Right ventricle myocardium inferior (tissue), 1 donor: ENCODE measurements at regions not wholly inside any gene's neighbourhood (a gene's known extent, or its start where the extent isn't known, plus 50 kb on each side); places are given as distances from the start of the nearest gene placed in this dataset.
"Not testable (repeated sequence)": the region's sequence is repeated elsewhere in the genome, so short reads cannot be mapped to it uniquely, and the experiment has no call there.

Experiments used
- ATAC-seq: fragments of 200-7000 bp; cut with Tn5 transposase; one replicate; pipeline ENCODE4 v1.9.1; 2020; ENCODE audit warnings: mild to moderate bottlenecking, moderate library complexity
- DNase-seq: peaks from one replicate; pipeline ENCODE4 v3.0.0; 2021; ENCODE audit errors: missing footprints
- intact Hi-C: fragments of 100-400 bp; cut with DNase I; formaldehyde crosslinking; loops from one replicate; pipeline ENCODE4 v1.11.0; 2022
- donor health status: DM: no; HTN: yes; CAD: no; lungs with severe emphysema.

- ATAC-seq (no peak), DNase-seq (no peak)
- intact Hi-C loops: no loop called here
Observed at GRCh38 chr6:112401083-112401482, 54.0 kb downstream of the RFPL4B start.

- intact Hi-C loops: no loop called here
- DNase-seq: no peak
- ATAC-seq: no peak
Observed at GRCh38 chr6:112407101-112407590, 60.0 kb downstream of the RFPL4B start.

DNA sequence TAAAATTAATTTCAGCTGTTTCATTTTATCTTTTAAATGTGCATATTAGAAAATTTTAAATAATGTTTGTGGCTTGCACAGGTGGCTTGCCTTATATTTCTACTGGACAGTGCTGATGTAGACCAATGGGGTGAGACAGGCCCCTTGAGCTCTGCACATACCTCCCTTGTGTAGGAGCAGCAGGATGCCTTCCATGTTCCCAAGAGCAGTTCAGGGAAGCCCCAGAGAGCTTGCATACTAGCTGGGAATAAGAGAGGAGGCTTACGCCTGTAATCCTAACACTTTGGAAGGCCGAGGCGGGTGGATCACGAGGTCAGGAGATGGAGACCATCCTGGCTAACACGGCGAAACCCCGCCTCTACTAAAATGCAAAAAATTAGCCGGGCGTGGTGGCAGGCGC, 61.4 kb downstream of the RFPL4B start:
- DNase-seq: no peak
- intact Hi-C loops: no loop called here
- no peak for ATAC-seq

DNA sequence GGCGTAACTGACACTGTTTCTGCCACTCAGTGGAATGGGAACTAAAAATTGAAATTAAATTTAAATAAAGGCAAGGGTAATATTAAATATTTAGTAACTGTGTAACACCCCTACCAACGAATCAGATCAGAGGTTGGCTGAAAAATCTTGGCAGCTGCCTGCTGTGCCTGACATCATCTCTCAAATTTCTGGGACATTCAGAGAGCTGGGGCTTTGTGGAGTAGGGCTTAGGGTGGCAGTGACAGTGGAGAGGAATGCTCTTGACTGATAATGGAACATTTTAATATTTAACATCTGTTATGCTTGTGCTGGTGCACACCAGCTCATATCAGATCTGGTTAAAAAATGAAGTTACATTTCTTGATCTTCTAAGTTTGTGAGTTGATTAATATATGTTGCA, 62.2 kb downstream of the RFPL4B start:
- DNase-seq: no peak
- intact Hi-C loops: no loop called here
- ATAC-seq: peak; percentile 10

DNA sequence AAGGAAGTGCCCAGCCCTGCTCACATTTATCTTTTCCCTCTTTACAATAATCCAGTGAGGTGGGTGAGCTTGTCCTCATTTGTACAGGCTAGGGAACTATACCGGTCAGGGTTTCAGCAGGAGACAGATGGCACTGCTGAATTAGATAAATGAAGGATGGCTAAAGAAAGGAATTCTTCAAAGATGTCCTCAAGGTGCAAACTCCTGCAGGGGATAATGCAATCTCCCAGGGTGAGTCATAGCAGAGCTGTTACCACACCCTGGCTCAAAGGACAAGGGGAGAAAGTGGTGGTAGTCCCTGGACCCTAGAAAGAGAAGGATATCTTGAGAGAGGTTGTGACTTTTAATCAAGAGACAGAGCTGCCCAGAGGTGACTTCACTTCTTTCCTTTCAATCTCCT, 66.7 kb downstream of the RFPL4B start:
- intact Hi-C loops: no loop called here
- ATAC-seq (no peak), DNase-seq (no peak)

DNA sequence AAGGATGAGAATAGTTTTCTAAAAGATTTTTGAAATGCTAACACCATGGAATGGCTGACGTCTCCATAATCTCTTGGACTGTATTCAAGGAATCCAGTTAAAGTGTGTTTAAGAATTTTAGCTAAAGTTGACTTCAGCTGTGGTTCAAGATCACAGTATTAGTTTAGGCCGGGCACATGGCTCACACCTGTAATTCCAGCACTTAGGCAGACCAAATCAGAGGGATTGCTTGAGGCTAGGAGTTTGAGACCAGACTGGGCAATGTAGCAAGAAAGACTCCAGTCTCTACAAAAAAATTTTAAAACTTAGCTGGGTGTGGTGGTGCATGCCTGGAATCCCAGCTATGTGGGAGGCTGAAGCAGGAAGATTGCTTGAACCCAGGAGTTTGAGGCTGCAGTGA, 68.2 kb downstream of the RFPL4B start:
- ATAC-seq (no peak), DNase-seq (no peak)
- intact Hi-C loops: no loop called here

- intact Hi-C loops: no loop called here
- no peak for DNase-seq
- peak; percentile 54 for ATAC-seq
Observed at GRCh38 chr6:112416866-112417265, 69.7 kb downstream of the RFPL4B start.

DNA sequence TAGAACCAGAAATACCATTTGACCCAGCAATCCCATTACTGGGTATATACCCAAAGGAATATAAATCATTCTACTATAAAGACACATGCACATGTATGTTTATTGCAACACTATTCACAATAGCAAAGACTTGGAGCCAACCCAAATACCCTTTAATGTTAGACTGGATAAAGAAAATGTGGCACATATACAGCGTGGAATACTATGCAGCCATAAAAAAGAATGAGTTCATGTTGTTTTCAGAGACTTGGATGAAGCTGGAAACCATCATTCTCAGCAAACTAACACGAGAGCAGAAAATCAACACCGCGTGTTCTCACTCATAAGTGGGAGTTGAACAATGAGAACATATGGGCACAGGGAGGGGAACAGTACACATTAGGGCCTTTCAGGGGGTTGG, 79.9 kb downstream of the RFPL4B start:
- DNase-seq, intact Hi-C loops, ATAC-seq: not testable (repeated sequence)

DNA sequence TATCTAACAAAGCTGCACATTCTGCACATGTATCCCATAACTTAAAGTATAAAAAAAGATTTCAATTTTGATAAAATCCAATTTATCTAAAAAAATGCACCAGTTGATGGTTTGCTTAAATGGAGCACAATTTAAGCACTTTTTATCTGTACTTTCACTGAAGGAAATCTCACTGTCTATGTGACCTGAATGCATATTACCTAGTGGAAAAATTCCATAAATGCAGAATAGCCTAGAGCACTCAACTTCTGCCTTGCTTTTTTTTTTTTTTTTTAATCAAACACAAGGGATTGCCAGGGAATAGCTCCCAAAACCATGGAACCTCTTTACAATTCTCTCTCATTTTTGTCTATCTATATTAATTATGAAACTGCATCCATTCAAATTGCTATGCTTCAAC, 80.4 kb downstream of the RFPL4B start:
- DNase-seq (no peak), ATAC-seq (no peak)
- intact Hi-C loops: no loop called here

DNA sequence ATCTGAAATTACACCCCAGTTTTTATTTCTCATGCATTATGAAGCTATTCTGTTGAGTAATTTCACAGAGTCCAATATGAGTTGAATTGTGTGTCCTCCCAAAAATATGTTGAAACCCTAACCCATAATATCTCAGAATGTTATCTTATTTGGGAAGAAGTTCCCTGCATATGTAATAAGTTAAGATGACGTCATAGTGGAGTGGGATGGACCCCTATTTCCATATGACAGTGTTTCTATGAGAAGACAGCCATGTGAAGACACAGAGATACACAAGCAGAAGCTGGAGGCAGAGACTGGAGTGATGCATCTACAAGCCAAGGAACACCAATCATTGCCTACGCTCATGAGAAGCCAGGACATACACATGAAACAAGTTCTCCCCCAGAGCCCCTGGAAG, 81.3 kb downstream of the RFPL4B start:
- no peak for ATAC-seq
- no peak for DNase-seq
- intact Hi-C loops: no loop called here

DNA sequence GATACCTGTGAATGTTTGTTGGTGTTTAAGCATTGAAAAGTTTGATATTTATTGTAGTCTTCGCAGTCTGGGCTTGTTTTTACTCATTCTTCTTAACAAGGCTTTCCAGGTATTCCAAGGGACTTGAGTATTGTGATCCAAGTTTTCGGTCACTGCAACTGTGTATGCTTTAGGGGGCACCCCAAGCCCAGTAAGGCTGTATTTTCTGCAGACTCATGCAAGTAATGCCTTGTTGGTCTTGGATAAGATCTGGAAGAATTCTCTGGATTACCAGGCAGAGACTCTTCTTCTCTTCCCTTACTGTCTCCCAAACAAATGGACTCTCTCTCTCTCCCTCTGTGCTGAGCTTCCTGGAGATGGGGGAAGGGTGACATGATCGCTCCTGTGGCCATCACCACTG, 82.1 kb downstream of the RFPL4B start:
- no peak for ATAC-seq

DNA sequence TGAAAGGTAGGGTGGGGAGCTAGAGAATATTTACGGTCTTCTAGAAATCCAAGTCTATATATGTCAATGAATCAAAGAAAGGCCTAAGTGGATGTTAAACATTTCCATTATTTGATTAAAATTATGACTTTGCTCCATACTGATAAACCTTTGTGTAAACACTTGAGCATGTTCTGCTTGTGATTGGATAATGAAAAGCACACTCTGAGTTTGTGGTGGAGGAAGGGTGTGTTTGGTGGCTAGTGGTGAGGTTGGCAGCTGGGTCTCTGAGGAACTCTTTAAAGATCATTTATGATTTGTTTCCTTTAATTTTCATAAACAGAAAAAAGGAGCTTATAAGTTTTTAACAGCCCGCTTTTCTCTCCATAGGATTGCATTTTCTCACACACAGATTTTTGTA, 84.7 kb downstream of the RFPL4B start:
- DNase-seq (no peak), ATAC-seq (no peak)
- intact Hi-C loops: no loop called here

More for the DNA sequence above, 82.1 kb downstream of the RFPL4B start:
- DNase-seq: no peak
- intact Hi-C loops: no loop called here

DNA sequence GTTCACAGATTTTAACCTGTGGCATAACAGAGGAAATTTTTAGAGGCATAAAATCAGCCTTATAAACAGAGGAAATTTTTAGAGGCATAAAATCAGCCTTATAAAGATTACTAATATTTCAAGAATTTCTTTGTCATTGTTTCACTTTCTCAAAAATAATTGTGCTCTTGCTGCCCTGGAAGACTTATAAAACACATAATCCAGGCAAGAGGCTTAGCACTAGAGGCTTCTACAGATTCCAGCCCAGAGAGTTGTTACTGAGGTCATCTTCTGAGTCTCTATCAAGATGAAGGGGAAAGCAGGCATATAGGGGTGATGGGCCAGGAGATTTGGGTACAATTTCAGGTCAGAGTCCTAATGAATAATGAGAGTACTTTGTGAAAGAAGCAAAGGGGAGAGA, 85.7 kb downstream of the RFPL4B start:
- no peak for DNase-seq
- intact Hi-C loops: no loop called here

GRCh38 chr6:112433457-112433856, 86.3 kb downstream of the RFPL4B start:
- intact Hi-C loops: no loop called here
- no peak for DNase-seq

More for the DNA sequence above, 85.7 kb downstream of the RFPL4B start:
- ATAC-seq: no peak

GRCh38 chr6:112434896-112435435, 87.8 kb downstream of the RFPL4B start:
- no peak for DNase-seq
- ATAC-seq: no peak
- intact Hi-C loops: no loop called here

More at GRCh38 chr6:112433457-112433856, 86.3 kb downstream of the RFPL4B start:
- ATAC-seq: no peak

DNA sequence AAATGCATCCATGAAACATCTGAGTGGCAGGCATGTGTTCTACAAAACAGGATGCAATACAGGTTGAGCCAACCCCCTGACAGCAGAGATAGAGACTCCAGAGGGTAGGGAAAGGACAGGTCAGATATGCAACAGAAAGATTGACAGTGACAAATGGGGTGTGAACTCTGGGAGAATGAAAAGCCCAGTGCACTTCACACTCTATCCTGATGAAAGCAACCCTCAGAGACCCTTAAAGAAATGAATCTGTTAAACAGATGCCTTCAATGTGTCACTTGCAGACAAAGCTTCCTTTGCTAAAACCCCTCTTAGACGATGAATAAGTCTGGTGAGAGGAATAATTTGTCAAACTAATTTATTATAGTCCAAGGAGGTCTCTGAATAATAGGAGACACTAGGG, 89.9 kb downstream of the RFPL4B start:
- intact Hi-C loops: no loop called here
- DNase-seq (no peak), ATAC-seq (no peak)

DNA sequence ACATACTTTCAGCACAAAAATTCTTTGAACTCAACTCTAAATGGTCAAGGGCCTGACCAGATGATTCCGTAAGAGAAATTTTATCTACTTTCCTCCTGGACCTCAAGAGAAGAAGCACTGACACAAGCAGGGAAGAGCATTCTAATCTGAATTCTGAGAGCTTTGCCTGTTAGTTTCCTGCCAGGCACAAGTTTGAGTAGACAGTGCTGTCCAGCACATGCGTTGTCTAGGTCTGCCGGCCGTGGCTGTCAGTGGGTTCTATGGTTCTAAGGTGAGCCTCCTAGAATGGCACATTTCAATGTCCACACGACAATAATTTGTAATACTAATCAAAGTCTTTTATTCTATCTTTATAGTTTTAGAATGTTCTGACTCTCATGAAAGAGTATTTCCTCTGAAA, 91.9 kb downstream of the RFPL4B start:
- no peak for DNase-seq
- peak; percentile 34 for ATAC-seq
- intact Hi-C loops: no loop called here

DNA sequence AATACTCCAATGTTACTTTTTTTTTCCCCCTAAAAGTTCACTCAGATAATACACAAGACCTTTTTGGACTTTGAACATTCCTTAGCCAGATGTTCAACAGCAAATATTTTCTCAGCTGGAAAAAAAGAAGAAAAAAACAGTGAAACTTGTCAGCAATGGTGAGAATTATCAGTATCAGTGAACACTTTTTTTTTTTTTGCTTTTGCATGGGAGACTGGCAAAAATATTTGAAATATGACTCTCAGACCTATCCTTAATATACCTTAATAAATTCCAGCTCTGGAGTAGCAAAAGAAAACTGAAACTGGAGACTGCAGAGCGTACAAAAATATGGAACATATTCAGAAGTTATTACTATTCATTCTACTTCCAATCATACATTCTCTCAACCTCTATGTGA, 92.3 kb downstream of the RFPL4B start:
- ATAC-seq (no peak), DNase-seq (no peak)
- intact Hi-C loops: no loop called here

DNA sequence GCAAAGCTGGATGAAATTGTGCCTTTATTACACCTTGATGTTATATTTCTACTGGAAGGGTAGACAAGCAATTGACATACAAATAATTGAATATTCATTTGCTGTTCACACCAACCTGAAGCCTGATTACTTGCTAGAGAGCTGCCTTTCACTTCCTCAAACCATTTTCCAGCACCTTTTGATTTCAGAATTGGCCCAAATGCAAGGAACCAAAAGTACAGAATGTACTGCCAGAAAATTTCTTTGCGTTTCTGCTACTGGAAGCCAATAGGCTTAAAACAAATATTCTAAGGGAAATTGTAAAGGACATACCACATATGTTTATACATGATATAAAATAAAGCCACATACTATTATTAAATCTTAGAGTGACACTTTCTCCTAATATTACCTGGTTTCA, 94.5 kb downstream of the RFPL4B start:
- no peak for DNase-seq
- ATAC-seq: no peak
- intact Hi-C loops: no loop called here

DNA sequence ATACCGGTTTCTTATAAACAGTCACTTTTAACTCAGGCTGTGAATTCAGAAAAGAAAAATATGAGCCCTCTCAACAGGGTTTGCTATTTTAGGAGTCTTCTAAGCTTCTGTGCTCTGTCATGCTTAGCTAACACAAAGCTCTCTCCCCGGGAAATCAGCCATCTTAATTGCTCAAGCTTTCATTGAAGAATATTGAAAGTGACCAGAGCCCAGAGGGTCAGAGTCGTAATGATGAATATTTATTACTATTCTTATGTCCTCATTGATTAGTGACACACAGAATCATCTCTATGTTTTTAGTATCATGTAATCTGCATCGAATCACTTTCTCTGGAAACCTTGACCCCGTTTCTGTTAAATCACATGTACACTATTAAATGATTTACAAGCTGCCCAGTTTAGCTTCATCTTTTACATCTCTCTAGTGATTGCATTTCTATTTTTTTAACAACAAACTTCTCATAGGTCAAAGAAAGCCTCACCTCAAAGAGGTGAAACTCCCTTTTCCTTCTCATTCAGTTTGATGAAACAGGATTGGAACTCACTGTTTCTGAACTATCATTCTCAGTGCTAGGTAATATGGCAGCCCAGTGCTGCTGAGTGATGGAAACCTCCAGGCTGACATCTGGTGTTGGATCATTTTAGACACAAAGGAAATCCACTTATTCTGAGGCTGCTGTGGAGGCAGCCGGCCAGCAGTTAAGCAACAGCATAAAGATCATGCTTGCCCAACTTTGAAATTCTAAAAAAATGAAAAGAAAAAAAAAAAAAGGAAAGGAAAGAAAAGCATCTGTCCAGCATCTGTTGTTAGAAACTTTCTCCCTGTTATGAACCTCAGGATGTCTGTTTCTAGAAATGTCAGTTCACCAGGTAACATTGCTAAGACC, 96.3 kb downstream of the RFPL4B start:
- ATAC-seq (peak; percentile 94), DNase-seq (peak; percentile 83)
- intact Hi-C loops: no loop called here
